HG03135 (cell line): ENCODE measurements at regions not wholly inside any gene's neighbourhood (a gene's known extent, or its start where the extent isn't known, plus 50 kb on each side); places are given as distances from the start of the nearest gene placed in this dataset.

Source experiments
- ATAC-seq: cut with Tn5 transposase; IDR thresholded peaks from one replicate; pipeline ENCODE4 v1.9.1; 2021; ENCODE audit warnings: mild to moderate bottlenecking, moderate library complexity; ENCODE audit not compliant: unreplicated experiment

DNA sequence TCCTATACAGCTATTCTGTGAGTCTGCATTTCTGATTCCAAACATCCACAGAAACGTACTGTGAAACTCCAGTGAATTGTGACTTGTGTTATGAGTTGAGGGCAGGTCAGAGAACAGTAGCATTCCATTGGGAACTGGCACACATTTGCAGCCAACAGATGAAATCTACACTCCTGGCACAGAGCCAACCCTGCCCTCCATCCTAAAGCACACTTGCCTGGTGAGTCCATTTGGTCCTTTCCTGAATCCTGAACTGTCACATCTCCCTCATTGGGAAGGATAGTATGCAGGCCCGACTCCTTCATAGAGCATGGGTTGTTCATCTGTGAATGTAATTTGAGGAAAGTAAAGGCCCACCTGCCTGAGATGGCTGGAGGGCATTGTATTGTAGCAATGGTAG, 314.3 kb upstream of the RASGRP1 start:
- ATAC-seq, result no peak

DNA sequence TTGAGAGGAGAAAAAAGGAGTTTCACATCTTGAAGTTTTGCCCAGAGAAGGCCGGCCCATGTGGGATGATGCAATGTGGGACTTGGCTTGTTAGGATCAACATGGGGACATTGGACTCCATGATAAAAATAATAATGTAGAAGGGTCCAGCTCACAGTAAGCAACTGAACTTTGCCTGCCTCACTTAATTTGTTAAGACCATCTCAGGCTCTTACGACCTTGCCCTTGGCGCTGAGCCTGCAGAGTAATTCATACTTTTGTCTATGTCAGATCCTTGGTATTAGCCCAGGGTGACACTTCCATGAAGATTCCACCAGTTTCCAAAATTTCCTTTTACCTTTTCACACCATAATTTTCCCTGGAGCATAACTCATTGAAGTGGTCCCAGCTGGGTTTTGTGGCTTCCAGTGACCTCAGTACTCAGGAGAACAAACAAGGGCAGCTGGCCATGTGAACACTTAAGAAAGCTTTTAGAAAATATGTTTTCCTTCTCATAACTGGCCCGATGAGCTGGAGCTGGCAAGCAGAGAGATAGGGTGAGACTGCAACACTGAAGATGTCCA, 315.4 kb upstream of the RASGRP1 start:
- no peak for ATAC-seq

DNA sequence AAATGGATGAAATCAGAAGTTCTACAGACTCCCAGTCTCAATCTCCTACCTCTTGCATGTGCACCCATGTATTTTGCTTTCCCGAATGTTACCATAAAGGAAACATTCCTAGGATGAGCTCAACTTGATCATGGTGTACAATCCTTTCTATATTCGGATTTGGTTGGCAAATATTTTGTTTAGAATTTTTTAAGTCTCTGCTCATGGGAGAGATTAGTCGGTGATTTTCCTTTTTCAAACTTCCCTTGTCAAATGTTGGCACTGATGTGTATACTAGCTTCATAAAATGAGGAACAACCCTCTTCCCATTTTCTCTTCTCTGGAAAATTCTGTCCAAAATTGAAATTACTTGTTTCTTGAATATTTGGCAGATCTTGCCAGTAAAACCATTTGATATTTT, 317.6 kb upstream of the RASGRP1 start:
- no peak for ATAC-seq

DNA sequence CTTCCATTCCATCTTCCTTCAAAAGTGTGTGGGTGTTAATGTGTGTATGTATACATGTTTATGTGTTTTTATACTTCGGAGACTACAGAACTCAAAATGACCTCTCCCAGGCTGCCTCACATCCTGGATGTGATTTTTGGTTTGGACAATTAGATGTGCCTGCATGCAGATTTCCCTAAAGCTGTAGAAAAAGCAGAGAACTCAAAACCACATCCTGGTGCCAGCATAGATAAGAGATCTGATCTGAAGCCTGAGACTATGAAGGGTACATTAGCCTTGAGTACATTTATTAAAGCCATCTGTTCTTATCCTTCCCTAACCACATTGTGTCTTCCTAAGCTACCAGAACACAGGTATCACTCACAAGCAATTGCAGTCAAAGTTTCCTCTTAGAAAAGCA, 319.4 kb upstream of the RASGRP1 start:
- ATAC-seq, result no peak

DNA sequence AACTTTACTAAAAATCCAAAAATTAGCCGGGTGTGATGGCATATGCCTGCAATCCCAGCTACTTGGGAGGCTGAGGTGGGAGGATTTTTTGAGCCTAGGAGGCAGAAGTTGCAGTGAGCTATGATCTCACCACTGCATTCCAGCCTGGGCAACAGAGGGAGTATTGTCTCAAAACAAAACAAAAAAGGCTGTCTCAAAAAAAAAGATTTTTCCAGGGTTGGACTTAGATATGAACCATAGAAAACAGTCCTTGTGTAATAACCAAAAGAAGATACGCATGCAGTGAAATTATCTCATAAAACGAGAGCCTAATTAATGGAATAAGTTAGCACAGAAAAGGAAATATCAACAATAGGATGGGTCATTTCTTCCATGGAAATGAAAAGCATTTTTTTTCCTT, 320.4 kb upstream of the RASGRP1 start:
- ATAC-seq, result no peak

DNA sequence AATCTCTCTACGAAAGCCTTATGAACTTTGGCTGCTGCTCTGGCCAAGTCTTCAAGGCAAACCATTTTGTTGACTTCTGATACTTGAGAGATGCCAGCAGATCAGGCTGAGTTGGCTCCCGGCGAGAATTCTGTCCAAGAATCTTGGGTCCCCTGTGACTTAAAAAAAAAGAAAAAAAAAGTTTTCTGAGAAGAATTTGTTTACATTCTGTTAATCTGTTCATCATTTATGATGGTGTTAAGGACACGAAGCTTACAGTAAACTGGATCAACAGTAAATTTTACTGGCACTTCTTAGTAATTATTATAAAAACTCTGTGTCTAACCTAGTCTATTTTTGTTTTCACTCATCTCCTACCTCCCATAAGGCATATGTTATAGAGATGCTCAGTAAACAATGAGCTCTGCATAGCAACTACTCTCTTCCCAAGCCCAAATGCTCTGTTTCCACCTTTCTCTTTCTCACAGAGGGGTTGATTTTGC, 320.9 kb upstream of the RASGRP1 start:
- ATAC-seq, result no peak

DNA sequence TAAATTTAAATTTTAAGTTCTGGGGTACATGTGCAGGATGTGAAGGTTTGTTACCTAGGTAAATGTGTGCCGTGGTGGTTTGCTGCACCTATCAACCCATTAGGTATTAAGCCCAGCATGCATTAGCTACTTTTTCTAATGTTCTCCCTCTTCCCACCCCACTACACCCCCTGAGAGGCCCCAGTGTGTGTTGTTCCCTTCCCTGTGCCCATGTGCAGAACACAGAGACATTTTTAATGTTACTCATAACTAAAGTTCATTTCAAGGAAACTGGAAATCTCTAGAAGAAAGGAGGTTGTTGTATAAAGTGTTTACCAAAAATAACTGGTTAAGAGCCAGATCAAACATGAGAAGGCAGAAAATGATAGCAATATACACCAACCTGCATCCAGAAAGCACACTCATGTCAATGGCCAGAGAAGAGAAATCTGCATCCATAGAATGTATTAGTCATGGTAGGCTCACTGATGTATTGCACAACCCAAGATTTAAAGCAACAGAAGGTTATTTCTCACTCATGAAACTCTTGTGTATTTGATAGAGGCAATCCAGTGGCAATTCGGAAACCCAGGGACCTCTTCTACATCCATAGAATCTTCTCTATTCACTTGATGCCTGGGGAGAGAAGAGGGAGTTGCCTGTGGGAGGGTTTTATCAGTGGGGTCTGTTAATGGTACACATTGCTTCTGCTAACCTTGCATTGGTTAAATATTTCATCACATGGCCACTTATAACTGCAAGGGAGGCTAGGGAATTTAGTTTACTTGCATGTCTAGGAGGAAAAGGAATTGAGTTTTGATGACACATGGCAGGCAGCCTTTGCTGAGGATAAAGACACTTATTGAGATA, 321.9 kb upstream of the RASGRP1 start:
- ATAC-seq, result no peak

DNA sequence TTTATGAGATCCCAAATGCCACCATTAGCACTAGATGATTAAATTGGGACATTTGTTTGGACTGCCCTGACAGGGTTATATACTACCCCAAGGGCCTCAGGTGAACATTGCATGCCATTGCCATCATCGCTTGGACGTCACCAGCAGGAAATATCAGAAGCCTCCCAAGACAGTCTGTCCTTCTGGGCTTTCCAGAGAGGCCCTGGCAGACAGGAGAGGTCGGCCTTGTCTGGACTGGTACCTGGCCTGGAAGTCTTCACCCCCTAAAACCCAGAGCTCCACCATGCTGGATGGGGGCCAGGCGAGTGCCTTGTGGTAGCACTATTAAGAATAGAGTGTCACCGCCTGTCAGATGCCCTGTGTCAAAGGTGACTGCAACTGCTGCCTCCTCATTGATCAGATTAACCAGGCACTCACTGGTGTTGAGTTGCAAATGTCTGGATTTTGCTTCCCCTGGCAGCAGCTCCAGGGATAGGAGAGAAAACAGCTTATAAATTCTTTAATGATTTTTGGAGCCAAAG, 324.1 kb upstream of the RASGRP1 start:
- no peak for ATAC-seq

DNA sequence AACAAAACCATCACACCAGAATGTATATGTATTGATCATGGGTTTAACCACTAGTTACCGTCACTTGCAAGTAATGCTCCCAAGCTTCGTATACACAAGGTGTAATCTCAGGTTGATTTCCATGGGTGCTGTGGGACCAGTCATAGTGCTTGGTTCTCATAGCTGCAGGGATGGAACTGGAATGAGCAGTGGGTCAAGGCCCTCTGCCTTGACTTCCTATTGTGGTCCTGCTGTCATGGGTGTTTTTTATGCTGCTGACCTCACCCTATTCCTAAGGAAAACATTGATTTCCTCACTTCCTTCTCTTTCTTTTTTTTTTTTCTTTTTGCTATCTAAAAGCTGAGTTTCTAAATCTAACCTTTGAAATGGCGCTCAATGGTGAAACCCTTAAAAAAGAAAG, 325.6 kb upstream of the RASGRP1 start:
- ATAC-seq, result no peak

DNA sequence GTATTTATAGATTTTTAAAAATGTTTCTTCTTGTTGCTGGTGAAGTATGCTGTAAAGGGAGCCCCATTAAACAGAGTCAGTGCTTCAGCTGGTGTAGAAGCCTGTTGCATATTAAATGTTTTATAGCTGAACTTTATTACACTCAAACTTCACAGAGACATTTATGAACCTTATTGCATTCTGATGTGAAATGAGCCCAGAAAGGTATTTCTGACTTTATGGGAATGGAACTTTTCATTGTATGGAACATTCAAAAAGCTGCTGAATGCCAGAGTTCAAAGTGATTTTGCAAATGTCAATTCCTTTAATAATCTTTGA, 329.3 kb upstream of the RASGRP1 start:
- no peak for ATAC-seq

DNA sequence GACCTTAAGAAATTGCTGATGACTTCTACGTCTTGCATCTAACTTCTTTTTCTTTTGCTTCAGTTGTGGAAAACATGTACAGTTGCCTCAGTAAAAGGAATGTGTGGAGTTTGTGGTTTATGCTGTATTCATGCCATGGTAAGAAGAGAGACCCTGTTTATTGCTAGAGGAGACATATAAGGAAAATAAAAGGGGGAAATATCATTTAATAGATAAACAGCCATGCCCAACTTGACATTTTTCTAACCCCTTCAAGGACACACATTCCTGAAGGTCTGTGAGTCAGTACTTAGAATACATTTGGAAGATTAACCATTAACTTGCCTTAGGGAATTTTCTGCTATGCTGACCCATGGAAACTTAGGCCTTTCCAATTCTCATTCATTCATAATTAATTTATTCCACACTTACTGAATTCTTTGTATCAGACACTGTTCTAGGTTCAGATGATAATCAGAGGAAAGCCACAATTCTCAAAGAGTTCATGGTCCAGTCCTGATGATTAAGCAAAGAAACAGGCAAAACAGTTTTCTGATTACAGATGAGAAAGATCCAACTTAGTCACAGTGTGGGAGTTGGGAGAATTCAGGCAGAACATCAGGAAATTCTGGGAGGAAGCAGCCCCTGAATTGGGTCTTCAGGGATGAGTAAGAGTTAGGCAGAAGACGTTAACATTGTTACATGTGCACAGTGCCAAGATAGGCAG, 329.8 kb upstream of the RASGRP1 start:
- no peak for ATAC-seq

DNA sequence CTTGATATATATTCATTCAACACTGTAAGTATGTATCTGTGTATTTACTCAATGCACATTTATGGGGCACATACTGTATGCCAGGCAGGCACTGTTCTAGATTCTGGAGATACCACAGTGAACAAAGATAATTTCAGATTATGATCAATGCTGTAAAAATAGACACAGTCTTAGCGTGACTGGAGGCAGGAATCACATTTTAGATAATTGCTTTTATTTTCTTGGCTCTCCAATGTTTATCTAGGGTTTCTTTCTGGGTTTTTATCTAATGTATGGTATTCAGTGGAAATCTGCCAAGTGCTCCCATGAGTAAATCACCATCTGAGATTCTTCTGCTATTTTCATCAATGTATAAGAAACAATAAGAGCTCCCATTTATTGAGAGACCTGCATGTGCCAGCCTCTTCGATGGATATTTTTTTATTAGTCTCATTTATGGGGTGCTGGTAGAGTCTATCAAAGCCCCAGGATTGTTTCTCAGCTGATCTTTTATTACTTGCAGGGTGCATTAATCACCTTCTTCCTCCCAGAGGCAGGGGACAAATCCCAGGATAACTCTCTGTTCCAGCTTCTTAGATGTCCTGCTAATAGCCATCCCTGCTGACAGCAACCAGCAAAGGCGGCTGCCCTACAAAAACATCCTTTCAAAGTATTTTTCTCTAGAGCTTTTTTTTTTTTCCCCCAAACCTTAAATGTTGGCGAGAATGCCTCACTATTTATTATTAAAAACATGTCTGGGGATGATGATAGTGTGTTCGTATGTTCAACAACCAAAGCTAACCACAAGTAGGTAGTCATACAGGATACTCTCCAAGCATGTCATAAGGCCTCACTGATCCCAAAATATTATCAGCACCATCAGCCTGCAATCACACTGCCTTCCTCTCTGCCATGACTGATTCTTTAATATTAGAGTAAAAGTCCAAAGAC, 331.0 kb upstream of the RASGRP1 start:
- ATAC-seq, result no peak

DNA sequence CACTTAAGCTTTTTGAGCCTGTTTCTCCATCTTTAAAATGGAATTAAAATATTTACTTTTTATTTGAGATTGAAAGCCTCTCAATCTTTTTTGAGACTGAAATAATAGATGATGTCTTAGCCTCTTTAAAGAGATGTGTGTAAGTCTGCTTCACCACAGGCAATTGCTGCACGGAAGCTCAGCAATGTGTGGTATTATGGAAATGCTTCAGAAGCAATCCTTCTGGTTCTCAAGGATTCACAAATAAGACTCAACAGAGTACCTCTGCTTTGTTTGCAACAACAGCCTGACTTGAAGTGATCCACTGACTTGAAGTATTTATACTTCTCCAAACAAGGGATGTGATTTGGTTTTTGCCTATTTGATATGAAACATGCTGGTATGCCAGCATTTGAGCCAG, 332.0 kb upstream of the RASGRP1 start:
- no peak for ATAC-seq

DNA sequence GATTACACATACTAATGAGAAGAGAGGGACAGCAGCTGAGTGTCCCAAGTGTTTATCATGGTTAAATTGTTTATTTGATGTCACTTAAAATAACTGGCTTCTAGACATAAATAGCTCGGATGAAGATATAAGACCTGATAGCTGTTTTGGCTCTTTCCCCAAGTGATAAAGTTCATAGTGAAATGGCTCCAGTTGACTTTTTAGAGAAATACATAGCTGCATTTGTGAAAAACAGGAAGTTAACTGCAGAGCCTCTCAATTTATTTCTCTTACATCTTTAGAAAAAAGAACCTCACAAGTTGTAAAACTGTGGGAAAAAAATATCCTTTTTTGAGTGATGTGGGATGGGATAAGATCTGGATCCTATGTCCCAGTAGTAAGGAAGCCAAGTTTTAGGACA, 332.9 kb upstream of the RASGRP1 start:
- no peak for ATAC-seq

DNA sequence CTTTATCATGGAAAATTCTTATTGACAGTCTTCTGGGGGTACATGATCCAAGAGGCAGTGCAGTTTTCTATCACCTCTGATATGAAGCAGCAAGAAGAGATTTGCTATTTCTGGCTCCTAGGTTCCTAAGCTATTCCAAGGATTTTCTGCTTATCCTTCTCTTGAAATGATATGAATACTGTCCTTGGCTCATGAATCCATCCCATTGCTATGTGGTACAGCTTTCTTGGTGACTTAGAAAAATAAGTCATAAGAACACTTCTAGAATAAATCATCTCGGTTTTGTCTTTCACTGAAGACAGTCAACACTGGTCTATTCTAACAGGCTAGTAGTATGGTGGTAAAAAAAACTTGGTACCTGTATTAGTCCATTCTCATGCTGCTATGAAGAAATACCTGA, 333.6 kb upstream of the RASGRP1 start:
- no peak for ATAC-seq

DNA sequence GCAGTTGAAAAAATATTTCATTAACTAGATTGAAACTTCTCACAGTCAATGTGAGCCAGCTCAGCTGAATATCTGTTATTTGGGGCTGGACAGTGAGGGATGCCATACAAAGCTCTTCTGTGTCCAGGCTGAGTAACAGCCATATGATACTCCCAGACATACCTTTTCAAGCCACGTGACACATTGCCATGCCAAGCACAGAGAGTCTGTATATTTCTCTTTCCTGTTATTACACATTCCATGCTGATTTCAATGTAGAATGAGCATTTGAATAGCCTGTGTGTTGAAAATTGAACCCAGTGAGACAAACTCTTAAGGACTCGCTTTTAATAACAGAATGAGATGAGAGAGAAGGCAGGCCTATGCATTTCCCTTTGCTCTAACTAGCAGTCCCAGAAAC, 334.7 kb upstream of the RASGRP1 start:
- ATAC-seq, result no peak

DNA sequence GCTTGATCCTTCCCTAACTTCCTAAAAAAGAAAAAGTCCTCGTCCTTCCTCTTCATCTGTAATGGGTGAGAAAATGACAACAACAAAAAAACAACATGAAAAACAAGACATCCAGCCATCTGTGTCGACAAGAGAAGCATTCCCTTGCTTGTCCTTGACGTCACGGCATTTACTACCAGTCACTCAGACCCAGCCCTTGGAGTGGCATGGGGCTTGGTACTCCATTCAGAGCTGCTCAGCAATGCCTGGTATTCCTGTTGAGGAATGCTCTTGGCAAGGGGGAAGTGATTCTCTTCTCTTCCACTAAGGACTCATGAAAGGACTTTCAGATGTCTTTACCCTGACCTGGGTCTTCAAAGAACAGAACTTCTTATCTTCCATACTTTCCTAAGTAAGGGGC, 339.7 kb upstream of the RASGRP1 start:
- ATAC-seq, result no peak

DNA sequence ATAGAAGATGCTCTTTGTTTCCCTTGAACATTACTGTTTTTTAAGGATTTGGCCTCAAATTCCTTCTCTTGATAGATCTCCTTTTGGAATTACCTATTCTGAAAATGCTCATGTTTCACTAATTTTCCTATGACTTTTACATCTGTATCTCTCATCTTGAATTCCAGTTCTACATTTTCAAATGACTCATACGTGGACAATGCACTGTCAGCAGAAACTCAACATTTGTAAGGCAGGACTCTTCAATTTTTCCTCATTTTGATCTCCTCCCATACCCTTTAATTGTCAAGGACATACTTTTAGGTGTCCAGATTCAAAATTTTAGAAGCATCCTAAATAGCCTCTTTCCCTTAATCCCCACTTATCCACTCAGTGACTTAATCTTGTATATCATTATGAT, 341.0 kb upstream of the RASGRP1 start:
- no peak for ATAC-seq

DNA sequence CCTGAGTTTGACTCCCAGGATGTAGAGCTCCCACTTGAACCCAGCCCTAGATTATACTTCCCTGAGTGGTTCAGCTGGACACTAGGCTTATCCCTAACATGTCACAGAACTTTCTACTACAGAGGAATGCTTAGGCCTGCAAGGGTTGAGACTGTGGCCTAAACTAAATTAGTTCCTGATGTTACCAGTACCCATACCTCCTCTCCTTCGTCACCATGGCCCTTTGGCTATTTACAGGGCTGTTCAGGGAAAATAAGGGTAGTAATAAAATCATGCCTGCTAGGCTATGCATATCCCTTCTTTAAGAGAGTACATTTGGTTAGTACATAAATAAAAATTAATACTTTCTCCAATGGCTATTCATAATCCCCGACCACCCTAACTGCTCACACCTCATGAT, 356.4 kb upstream of the RASGRP1 start:
- no peak for ATAC-seq

DNA sequence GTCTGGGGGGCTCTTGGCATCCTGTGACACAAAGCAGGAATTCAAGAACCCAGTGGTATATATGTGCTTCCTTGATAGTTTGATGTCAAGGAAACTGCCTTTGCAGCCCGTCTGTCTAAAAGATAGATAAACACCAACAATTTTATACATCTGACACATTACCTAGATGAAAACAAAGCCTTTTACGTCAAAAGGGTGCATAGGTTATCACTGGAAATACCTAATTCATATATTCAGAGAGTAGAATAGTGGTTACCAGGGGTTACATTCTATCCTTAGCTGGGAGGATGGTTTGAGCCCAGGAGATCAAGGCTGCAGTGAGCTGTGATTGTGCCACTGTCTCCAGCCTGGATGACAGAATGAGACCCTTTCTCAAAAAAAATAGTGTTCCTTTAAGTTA, 356.9 kb upstream of the RASGRP1 start:
- ATAC-seq, result no peak

DNA sequence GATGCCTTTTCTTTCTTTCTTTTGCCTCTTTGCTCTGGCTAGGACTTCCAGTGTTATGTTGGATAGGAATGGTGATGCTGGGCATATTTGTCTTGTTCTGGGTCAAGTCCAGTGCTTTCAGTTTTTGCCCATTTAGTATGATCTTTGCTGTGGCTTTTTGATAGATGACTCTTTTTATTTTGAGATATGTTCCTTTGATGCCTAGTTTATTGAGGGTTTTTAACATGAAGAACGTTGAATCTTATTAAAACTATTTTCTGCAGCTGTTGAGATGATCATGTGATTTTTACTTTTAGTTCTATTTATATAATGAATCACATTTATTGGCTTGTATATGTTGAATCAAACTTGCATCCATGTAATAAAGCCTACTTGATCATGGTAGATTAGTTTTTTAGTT, 363.8 kb upstream of the RASGRP1 start:
- no peak for ATAC-seq
